ENCODE measurements at regions not wholly inside any gene's neighbourhood (a gene's known extent, or its start where the extent isn't known, plus 50 kb on each side); places are given as distances from the start of the nearest gene placed in this dataset.

DNA sequence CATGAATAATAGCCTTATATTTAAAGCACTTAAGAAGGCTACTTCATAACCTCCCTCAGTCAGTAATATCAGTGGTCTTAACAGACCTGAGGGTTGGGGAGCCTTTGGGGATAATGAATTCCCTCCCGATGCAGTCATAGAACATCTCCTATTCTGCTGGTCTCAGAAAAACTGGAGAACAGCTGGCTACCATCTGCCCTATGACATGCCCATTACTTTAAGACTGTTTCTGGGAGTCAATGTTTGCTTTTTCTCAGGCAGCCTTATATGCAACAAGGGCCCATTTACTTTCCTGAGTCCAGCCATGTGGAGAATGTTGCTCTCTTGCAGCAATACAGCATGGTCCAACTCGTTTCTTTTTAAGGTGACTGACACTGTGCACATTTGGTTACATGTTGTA lies 161.7 kb upstream of the PARP11 start:
- TF ChIP-seq CTCF (IDR thresholded peaks at IDR 0.05), result no peak
- TF ChIP-seq POLR2A (IDR thresholded peaks at IDR 0.05), result no peak
- TF ChIP-seq POLR2AphosphoS5 (IDR thresholded peaks at IDR 0.05; ENCODE audit: insufficient read depth in 1 of 2, low read depth in 1 of 2), result no peak
